HCT116 (cell line): ENCODE measurements at regions not wholly inside any gene's neighbourhood (a gene's known extent, or its start where the extent isn't known, plus 50 kb on each side); places are given as distances from the start of the nearest gene placed in this dataset.
"Not testable (repeated sequence)": the region's sequence is repeated elsewhere in the genome, so short reads cannot be mapped to it uniquely, and the experiment has no call there.

Source experiments
- CEBPB ChIP-seq: IDR thresholded peaks from 2 replicates; pipeline ENCODE4 v1.6.1; 2012; ENCODE audit warnings: low read depth
- POLR2A ChIP-seq: IDR thresholded peaks from 2 replicates; pipeline ENCODE4 v1.7.0; 2011; ENCODE audit warnings: borderline replicate concordance; ENCODE audit not compliant: insufficient read depth, insufficient read length; ENCODE audit errors: extremely low read depth
- TF ChIP-seq, protein P1 (sequence below): IDR thresholded peaks from 2 replicates; pipeline ENCODE4 v1.6.1; 2011; ENCODE audit warnings: mild to moderate bottlenecking, low read length, moderate library complexity; ENCODE audit not compliant: insufficient replicate concordance; ENCODE audit errors: extremely low read depth
- TF ChIP-seq, protein P2 (sequence below), 3 experiments: fragments of 200-600 bp in 1 of 3; sonication (generic) in 1 of 3; IDR thresholded peaks in 2 of 3; conservative IDR thresholded peaks in 1 of 3; 2 replicates each; pipeline ENCODE4 v1.5.1; 2012 to 2017; ENCODE audit warnings: low read depth in 2 of 3, low read length in 2 of 3, antibody characterized with exemption in 1 of 3, borderline replicate concordance in 1 of 3, control low read depth in 1 of 3, mild to moderate bottlenecking in 1 of 3, mixed read lengths in 1 of 3, mixed run types in 1 of 3, moderate library complexity in 1 of 3; ENCODE audit not compliant: insufficient read depth in 1 of 3

DNA sequence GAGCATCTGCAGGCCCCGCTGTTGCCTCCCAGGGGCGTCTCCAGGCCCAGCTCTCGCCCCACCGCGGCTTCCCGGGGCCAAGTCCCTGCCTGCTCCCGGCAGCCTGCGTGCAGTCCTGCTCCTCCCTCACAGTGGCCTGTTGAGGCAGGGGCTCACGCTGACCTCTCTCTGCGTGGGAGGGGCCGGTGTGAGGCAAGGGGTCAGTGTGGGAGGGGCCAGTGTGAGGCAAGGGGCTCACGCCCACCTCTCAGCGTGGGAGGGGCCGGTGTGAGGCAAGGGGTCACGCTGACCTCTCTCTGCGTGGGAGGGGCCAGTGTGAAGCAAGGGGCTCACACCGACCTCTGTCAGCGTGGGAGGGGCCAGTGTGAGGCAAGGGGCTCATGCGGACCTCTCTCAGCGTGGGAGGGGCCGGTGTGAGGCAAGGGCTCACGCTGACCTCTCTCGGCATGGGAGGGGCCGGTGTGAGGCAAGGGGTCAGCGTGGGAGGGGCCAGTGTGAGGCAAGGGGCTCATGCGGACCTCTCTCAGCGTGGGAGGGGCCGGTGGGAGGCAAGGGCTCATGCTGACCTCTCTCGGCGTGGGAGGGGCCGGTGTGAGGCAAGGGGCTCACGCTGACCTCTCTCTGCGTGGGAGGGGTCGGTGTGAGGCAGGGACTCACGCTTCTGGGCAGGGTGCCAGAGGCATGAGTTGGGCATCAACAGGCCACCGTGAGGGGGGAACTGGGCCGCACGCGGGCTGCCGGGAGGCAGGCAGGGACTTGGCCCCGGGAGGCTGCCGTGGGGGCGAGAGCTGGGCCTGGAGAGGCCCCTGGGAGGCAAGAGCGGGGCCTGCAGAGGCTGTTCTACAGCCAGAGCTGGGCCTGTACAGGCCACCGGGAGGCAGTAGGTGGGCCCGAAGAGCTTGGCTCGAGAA is 120.6 kb downstream of the SEPTIN14 start:
- TF ChIP-seq, protein P1, sequence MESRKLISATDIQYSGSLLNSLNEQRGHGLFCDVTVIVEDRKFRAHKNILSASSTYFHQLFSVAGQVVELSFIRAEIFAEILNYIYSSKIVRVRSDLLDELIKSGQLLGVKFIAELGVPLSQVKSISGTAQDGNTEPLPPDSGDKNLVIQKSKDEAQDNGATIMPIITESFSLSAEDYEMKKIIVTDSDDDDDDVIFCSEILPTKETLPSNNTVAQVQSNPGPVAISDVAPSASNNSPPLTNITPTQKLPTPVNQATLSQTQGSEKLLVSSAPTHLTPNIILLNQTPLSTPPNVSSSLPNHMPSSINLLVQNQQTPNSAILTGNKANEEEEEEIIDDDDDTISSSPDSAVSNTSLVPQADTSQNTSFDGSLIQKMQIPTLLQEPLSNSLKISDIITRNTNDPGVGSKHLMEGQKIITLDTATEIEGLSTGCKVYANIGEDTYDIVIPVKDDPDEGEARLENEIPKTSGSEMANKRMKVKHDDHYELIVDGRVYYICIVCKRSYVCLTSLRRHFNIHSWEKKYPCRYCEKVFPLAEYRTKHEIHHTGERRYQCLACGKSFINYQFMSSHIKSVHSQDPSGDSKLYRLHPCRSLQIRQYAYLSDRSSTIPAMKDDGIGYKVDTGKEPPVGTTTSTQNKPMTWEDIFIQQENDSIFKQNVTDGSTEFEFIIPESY = not testable (repeated sequence)
- not testable (repeated sequence) for TF ChIP-seq CEBPB, POLR2A
- TF ChIP-seq, protein P2, sequence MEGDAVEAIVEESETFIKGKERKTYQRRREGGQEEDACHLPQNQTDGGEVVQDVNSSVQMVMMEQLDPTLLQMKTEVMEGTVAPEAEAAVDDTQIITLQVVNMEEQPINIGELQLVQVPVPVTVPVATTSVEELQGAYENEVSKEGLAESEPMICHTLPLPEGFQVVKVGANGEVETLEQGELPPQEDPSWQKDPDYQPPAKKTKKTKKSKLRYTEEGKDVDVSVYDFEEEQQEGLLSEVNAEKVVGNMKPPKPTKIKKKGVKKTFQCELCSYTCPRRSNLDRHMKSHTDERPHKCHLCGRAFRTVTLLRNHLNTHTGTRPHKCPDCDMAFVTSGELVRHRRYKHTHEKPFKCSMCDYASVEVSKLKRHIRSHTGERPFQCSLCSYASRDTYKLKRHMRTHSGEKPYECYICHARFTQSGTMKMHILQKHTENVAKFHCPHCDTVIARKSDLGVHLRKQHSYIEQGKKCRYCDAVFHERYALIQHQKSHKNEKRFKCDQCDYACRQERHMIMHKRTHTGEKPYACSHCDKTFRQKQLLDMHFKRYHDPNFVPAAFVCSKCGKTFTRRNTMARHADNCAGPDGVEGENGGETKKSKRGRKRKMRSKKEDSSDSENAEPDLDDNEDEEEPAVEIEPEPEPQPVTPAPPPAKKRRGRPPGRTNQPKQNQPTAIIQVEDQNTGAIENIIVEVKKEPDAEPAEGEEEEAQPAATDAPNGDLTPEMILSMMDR (IDR thresholded peaks at IDR 0.05 in 2 of 3, conservative IDR thresholded peaks at IDR 0.05 in 1 of 3; ENCODE audit: borderline replicate concordance in 1 of 3, insufficient read depth in 1 of 3, low read depth in 2 of 3, low read length in 2 of 3) = not testable (repeated sequence)
